Uterus (tissue), 3 donors: ENCODE measurements at regions not wholly inside any gene's neighbourhood (a gene's known extent, or its start where the extent isn't known, plus 50 kb on each side); places are given as distances from the start of the nearest gene placed in this dataset.
A peak's percentile ranks its signal among the peaks of the same experiment; 100 is the strongest.

Experiments
- DNase-seq, 2 donors: peaks; one replicate each; pipeline ENCODE4 v3.0.0-alpha.2; 2019 to 2020
- H3K27ac ChIP-seq, 2 donors: fragments of 200-600 bp; sonication (generic); 1 replicate in 1 of 2; 2 replicates in 1 of 2; pipeline ENCODE4 v1.5.1; 2016 to 2018
- H3K27me3 ChIP-seq, 2 donors: fragments of 200-600 bp; sonication (generic); one replicate each; pipeline ENCODE4 v1.5.1; 2018 to 2019; ENCODE audit warnings: control low read depth in 1 of 2
- H3K36me3 ChIP-seq, 2 donors: fragments of 200-600 bp; sonication (generic); one replicate each; pipeline ENCODE4 v1.5.1; 2019; ENCODE audit warnings: control low read depth in 1 of 2
- H3K4me1 ChIP-seq, 2 donors: fragments of 200-600 bp; sonication (generic); one replicate each; pipeline ENCODE4 v1.5.1; 2018 to 2019; ENCODE audit warnings: control low read depth in 1 of 2
- H3K4me3 ChIP-seq, 2 donors: fragments of 200-600 bp; sonication (generic); 1 replicate in 1 of 2; 2 replicates in 1 of 2; pipeline ENCODE4 v1.5.1; 2018 to 2019; ENCODE audit warnings: mild to moderate bottlenecking in 1 of 2
- H3K9me3 ChIP-seq, 2 donors: fragments of 200-600 bp; sonication (generic); one replicate each; pipeline ENCODE4 v1.5.1; 2019; ENCODE audit warnings: control low read depth in 1 of 2
- POLR2A ChIP-seq, 2 donors: fragments of 450-650 bp; IDR thresholded peaks; one replicate each; pipeline ENCODE4 v1.6.1; 2016; ENCODE audit warnings: antibody characterized with exemption in 2 of 2, mild to moderate bottlenecking in 1 of 2, moderate library complexity in 1 of 2
- intact Hi-C: fragments of 100-400 bp; cut with DNase I; formaldehyde crosslinking; loops from one replicate; pipeline ENCODE4 v1.15.1; 2023; ENCODE audit warnings: low total_unique reads
- TF ChIP-seq, protein P1 (sequence below), 4 experiments: fragments of 200-600 bp in 2 of 4; fragments of 450-650 bp in 2 of 4; sonication (generic) in 2 of 4; IDR thresholded peaks; one replicate each; pipeline ENCODE4 v1.5.1; 2016 to 2019; ENCODE audit warnings: antibody characterized with exemption in 4 of 4, mild to moderate bottlenecking in 2 of 4, moderate library complexity in 1 of 4
- donor health status: DM: yes; HTN: yes; CAD: no.

DNA sequence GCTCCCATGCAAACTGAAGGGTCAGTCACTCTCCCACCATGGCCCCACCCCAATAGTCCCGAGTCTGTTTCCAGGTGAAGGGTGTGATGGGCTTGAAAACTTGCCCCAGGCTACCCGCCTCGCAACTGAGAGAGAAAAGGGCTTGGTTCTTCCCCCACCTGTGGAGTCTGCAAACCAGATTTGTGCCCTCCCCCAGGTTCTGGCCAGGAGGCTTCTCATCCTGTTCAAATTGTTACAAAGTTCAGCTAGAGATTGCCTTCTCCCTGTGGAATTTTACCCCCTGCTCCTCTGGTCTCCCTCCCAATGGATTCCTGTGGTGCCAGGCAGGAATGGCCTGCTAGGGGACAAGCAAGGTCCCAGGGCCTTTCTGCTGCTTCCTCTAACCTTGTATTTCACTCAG, 93.1 kb upstream of the ACO1 start:
- intact Hi-C loops: no loop called here
- Histone ChIP-seq H3K4me3 (no peak overlapping the region), H3K36me3 (no peaks in the 10 kb centered on the region), H3K27ac (no peak overlapping the region), H3K4me1 (no peaks in the 10 kb centered on the region), H3K9me3 (no peaks in the 10 kb centered on the region), H3K27me3 (no peaks in the 10 kb centered on the region)
- DNase-seq: no peak
- TF ChIP-seq POLR2A (IDR thresholded peaks at IDR 0.05): no peak
- TF ChIP-seq, protein P1, sequence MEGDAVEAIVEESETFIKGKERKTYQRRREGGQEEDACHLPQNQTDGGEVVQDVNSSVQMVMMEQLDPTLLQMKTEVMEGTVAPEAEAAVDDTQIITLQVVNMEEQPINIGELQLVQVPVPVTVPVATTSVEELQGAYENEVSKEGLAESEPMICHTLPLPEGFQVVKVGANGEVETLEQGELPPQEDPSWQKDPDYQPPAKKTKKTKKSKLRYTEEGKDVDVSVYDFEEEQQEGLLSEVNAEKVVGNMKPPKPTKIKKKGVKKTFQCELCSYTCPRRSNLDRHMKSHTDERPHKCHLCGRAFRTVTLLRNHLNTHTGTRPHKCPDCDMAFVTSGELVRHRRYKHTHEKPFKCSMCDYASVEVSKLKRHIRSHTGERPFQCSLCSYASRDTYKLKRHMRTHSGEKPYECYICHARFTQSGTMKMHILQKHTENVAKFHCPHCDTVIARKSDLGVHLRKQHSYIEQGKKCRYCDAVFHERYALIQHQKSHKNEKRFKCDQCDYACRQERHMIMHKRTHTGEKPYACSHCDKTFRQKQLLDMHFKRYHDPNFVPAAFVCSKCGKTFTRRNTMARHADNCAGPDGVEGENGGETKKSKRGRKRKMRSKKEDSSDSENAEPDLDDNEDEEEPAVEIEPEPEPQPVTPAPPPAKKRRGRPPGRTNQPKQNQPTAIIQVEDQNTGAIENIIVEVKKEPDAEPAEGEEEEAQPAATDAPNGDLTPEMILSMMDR (IDR thresholded peaks at IDR 0.05): no peak

DNA sequence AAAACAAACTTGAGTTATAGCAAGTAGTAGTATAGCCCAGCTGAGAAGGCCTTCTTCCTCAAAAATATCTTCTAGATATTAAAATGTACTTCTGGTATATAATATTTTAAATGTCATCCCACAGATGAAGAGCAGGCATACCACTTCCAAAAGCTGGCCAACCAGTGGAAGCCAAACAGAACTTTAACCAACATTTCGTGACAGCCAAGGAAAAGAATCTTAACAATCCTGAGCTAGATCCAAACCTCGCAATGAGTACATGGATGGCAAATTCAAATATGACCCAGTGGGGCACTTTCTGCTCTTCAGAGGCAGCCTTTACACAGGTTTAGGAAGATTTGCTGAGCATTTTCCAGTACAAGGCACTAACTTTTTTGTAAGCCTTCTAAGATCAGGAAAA, 91.8 kb upstream of the ACO1 start:
- H3K4me3 ChIP-seq: no peak overlapping the region
- intact Hi-C loops: no loop called here
- H3K4me1 ChIP-seq: no peaks in the 10 kb centered on the region
- peak overlapping the region in 1 of 2 donors; percentile 19 for H3K27ac ChIP-seq
- TF ChIP-seq, protein P1 (IDR thresholded peaks at IDR 0.05): no peak
- TF ChIP-seq POLR2A (IDR thresholded peaks at IDR 0.05): no peak
- no peak for DNase-seq
- H3K27me3 ChIP-seq: no peaks in the 10 kb centered on the region
- H3K36me3 ChIP-seq: no peaks in the 10 kb centered on the region
- no peaks in the 10 kb centered on the region for H3K9me3 ChIP-seq

DNA sequence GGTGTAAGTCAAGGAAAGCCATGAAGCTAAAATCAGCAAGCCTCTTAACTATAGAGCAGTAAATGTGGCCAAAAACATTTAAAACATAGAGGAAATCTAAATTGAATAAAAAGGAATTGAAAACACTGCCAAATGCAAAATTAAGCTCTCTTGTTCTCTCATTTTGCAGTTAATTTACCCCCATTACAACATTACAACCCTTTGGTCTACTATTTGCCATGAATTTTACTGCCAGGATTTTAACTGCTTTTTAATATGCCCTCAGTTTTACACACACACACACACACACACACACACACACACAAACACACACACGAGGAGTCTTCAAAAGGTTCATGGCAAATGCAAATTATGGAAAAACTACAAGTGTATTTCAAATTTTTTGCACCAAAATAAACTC, 91.4 kb upstream of the ACO1 start:
- Histone ChIP-seq H3K9me3 (no peaks in the 10 kb centered on the region), H3K27ac (peak overlapping the region in 1 of 2 donors; percentile 19), H3K4me1 (no peaks in the 10 kb centered on the region), H3K4me3 (no peak overlapping the region), H3K27me3 (no peaks in the 10 kb centered on the region), H3K36me3 (no peaks in the 10 kb centered on the region)
- no peak for DNase-seq
- TF ChIP-seq, protein P1 (IDR thresholded peaks at IDR 0.05): no peak
- TF ChIP-seq POLR2A (IDR thresholded peaks at IDR 0.05): no peak
- intact Hi-C loops: no loop called here

DNA sequence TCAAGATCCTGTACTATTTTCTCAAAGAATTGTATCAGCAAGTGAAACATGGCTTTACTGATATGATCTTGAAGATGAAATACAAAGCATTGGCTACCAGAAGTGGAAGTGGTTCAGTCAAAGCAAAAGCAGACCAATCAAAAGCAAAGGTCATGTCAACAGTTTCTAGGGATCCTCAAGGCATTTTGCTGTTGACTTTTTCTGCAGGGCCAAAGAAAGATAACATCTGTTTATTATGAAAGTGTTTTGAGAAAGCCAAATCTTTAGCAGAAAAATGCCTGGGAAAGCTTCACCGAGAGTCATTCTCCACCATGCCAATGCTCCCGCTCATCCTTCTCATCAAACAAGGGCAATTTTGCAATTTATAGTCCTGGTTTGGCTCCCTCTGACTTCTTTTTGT, 90.3 kb upstream of the ACO1 start:
- intact Hi-C loops: no loop called here
- H3K9me3 ChIP-seq: no peaks in the 10 kb centered on the region
- no peak for TF ChIP-seq POLR2A (IDR thresholded peaks at IDR 0.05)
- TF ChIP-seq, protein P1 (IDR thresholded peaks at IDR 0.05): no peak
- no peaks in the 10 kb centered on the region for H3K27me3 ChIP-seq
- no peaks in the 10 kb centered on the region for H3K36me3 ChIP-seq
- no peak overlapping the region for H3K4me3 ChIP-seq
- no peaks in the 10 kb centered on the region for H3K4me1 ChIP-seq
- no peak for DNase-seq
- H3K27ac ChIP-seq: peak overlapping the region in 1 of 2 donors; percentile 19

DNA sequence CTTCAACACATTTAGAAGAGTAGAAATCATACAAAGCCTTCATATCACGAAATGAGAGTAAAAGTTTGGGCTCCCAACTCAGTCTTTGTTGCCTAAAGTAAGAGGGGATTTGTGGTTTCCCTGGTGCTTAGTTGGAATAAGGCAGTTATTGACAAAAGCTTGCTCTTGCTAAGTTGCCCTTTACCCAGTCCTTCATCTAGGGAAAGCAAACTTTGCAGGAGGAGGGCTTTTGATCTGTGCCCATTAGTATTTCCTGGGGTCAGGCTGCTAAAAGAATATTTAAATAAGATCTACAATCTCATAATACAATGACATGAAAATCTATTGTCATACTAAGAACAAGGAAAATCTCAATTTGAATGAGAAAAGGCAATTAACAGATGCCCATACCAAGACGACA, 84.1 kb upstream of the ACO1 start:
- no peaks in the 10 kb centered on the region for H3K36me3 ChIP-seq
- no peaks in the 10 kb centered on the region for H3K9me3 ChIP-seq
- no peaks in the 10 kb centered on the region for H3K4me1 ChIP-seq
- TF ChIP-seq, protein P1 (IDR thresholded peaks at IDR 0.05): no peak
- no peak for TF ChIP-seq POLR2A (IDR thresholded peaks at IDR 0.05)
- H3K27ac ChIP-seq: no peak overlapping the region
- intact Hi-C loops: no loop called here
- no peak for DNase-seq
- H3K27me3 ChIP-seq: peaks cover 0 to 3% of the 10 kb centered on the region in 2 donors
- H3K4me3 ChIP-seq: no peak overlapping the region
